GM18873 (cell line): ENCODE measurements at regions not wholly inside any gene's neighbourhood (a gene's known extent, or its start where the extent isn't known, plus 50 kb on each side); places are given as distances from the start of the nearest gene placed in this dataset.
"Not testable (repeated sequence)": the region's sequence is repeated elsewhere in the genome, so short reads cannot be mapped to it uniquely, and the experiment has no call there.

ENCODE experiments used
- ATAC-seq: cut with Tn5 transposase; IDR thresholded peaks from one replicate; pipeline ENCODE4 v1.9.1; 2021; ENCODE audit warnings: mild to moderate bottlenecking, moderate library complexity, moderate number of reproducible peaks; ENCODE audit not compliant: unreplicated experiment, low FRiP score

- no peak for ATAC-seq
These were observed 1846.5 kb upstream of the DEFB115 start for GRCh38 chr20:29410806-29411457.

- ATAC-seq = not testable (repeated sequence)
These were observed 1846.0 kb upstream of the DEFB115 start for GRCh38 chr20:29411458-29411820.

- ATAC-seq = no peak
These were observed 1838.1 kb upstream of the DEFB115 start for GRCh38 chr20:29419378-29419777.

- ATAC-seq = no peak
These were observed 1830.0 kb upstream of the DEFB115 start for GRCh38 chr20:29427201-29428060.

- no peak for ATAC-seq
These were observed 1826.9 kb upstream of the DEFB115 start for GRCh38 chr20:29430531-29430930.

- ATAC-seq = not testable (repeated sequence)
These were observed 1816.7 kb upstream of the DEFB115 start for GRCh38 chr20:29440721-29441120.

- ATAC-seq = not testable (repeated sequence)
These were observed 1814.2 kb upstream of the DEFB115 start for GRCh38 chr20:29443206-29443781.

- peak; percentile 89 for ATAC-seq
These were observed 1813.6 kb upstream of the DEFB115 start for GRCh38 chr20:29443819-29444218.

GRCh38 chr20:29445050-29445907 lies 1812.2 kb upstream of the DEFB115 start:
- ATAC-seq = not testable (repeated sequence)

GRCh38 chr20:29447517-29448484 lies 1809.7 kb upstream of the DEFB115 start:
- not testable (repeated sequence) for ATAC-seq

GRCh38 chr20:29448806-29449470 lies 1808.5 kb upstream of the DEFB115 start:
- no peak for ATAC-seq

GRCh38 chr20:29452186-29452585 lies 1805.3 kb upstream of the DEFB115 start:
- ATAC-seq = no peak

GRCh38 chr20:29456987-29457693 lies 1800.3 kb upstream of the DEFB115 start:
- not testable (repeated sequence) for ATAC-seq

GRCh38 chr20:29472606-29473005 lies 1784.9 kb upstream of the DEFB115 start:
- no peak for ATAC-seq

- not testable (repeated sequence) for ATAC-seq
These were observed 1764.6 kb upstream of the DEFB115 start for GRCh38 chr20:29492840-29493239.

GRCh38 chr20:29496767-29497166 lies 1760.7 kb upstream of the DEFB115 start:
- ATAC-seq = not testable (repeated sequence)

- no peak for ATAC-seq
These were observed 1760.2 kb upstream of the DEFB115 start for GRCh38 chr20:29497261-29497671.

GRCh38 chr20:29497684-29498083 lies 1759.8 kb upstream of the DEFB115 start:
- not testable (repeated sequence) for ATAC-seq
